ENCODE measurements at regions not wholly inside any gene's neighbourhood (a gene's known extent, or its start where the extent isn't known, plus 50 kb on each side); places are given as distances from the start of the nearest gene placed in this dataset.

- TF ChIP-seq, protein P1, sequence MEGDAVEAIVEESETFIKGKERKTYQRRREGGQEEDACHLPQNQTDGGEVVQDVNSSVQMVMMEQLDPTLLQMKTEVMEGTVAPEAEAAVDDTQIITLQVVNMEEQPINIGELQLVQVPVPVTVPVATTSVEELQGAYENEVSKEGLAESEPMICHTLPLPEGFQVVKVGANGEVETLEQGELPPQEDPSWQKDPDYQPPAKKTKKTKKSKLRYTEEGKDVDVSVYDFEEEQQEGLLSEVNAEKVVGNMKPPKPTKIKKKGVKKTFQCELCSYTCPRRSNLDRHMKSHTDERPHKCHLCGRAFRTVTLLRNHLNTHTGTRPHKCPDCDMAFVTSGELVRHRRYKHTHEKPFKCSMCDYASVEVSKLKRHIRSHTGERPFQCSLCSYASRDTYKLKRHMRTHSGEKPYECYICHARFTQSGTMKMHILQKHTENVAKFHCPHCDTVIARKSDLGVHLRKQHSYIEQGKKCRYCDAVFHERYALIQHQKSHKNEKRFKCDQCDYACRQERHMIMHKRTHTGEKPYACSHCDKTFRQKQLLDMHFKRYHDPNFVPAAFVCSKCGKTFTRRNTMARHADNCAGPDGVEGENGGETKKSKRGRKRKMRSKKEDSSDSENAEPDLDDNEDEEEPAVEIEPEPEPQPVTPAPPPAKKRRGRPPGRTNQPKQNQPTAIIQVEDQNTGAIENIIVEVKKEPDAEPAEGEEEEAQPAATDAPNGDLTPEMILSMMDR (IDR thresholded peaks at IDR 0.05), result no peak
- Histone ChIP-seq H3K4me3 (no peak overlapping the region), H3K36me3 (no peaks in the 10 kb centered on the region), H3K27me3 (no peaks in the 10 kb centered on the region), H3K4me1 (peaks cover 0 to 3% (median 0%) of the 10 kb centered on the region in 12 donors), H3K9me3 (no peaks in the 10 kb centered on the region), H3K27ac (peak overlapping the region in 1 of 12 donors; percentile 3)
- DNase-seq (no peak), ATAC-seq (no peak)
- 61 to 74% (median 68%) methylated on average over 4 of the region's 4 CpGs for WGBS, 4 donors
- intact Hi-C loops (cut with DNase I), result no loop called here
Observed at GRCh38 chr7:47119261-47119865, 462.5 kb downstream of the TNS3 start.

DNA sequence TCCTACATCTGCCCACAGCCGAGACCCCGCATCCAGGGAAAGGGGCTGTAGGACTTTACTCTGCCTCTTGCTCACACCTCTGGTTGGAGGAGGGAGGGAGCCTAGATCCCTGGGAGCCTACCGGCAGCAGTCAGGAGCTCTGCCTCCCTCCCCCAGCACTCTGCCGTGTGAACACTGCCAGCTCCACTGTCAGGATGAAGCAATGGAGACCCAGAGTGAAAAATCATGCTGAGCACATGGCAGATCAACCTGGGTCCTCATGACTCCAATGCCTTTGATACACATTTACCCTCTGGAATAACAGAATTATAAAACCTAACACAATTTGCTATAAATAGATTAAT lies 477.7 kb downstream of the TNS3 start:
- DNase-seq (no peak), ATAC-seq (no peak)
- no peaks in the 10 kb centered on the region for H3K27me3 ChIP-seq
- H3K4me1 ChIP-seq, result peaks cover 0 to 6% (median 0%) of the 10 kb centered on the region in 12 donors
- intact Hi-C loops (cut with DNase I), result loop anchor here in 2 of 10 donors (5.0 kb wide), 2 partner anchors 128 to 1182 kb away; partner anchors contain the start of gene IGFBP3 (in 1 of the 2)
- TF ChIP-seq POLR2A (IDR thresholded peaks at IDR 0.05), result no peak
- TF ChIP-seq, protein P1 (IDR thresholded peaks at IDR 0.05), result no peak
- 53 to 83% (median 60%) methylated on average over 3 to 4 of the region's 4 CpGs for WGBS, 4 donors
- H3K27ac ChIP-seq, result no peak overlapping the region
- no peaks in the 10 kb centered on the region for H3K36me3 ChIP-seq
- H3K9me3 ChIP-seq, result no peaks in the 10 kb centered on the region
- H3K4me3 ChIP-seq, result no peak overlapping the region

- no peaks in the 10 kb centered on the region for H3K27me3 ChIP-seq
- TF ChIP-seq, protein P1 (IDR thresholded peaks at IDR 0.05), result no peak
- TF ChIP-seq POLR2A (IDR thresholded peaks at IDR 0.05), result no peak
- no peak overlapping the region for H3K27ac ChIP-seq
- H3K4me1 ChIP-seq, result peaks cover 0 to 6% (median 0%) of the 10 kb centered on the region in 12 donors
- DNase-seq (no peak), ATAC-seq (no peak)
- H3K36me3 ChIP-seq, result no peaks in the 10 kb centered on the region
- no peak overlapping the region for H3K4me3 ChIP-seq
- intact Hi-C loops (cut with DNase I), result loop anchor here in 2 of 10 donors (5.0 kb wide), 2 partner anchors 129 to 1181 kb away; partner anchors contain the start of gene IGFBP3 (in 1 of the 2)
- 92 to 97% (median 96%) methylated on average over 12 to 17 of the region's 17 CpGs for WGBS, 4 donors
- H3K9me3 ChIP-seq, result no peaks in the 10 kb centered on the region
Observed at GRCh38 chr7:47103498-47104205, 478.3 kb downstream of the TNS3 start.

GRCh38 chr7:47102331-47102841 lies 479.5 kb downstream of the TNS3 start:
- intact Hi-C loops (cut with DNase I), result loop anchor here in 2 of 10 donors (5.0 kb wide), 2 partner anchors 130 to 1180 kb away; partner anchors contain the start of gene IGFBP3 (in 1 of the 2)
- H3K36me3 ChIP-seq, result no peaks in the 10 kb centered on the region
- H3K9me3 ChIP-seq, result no peaks in the 10 kb centered on the region
- no peak for ATAC-seq
- WGBS, 4 donors, result 69 to 76% (median 71%) methylated on average over 3 of the region's 3 CpGs
- peaks cover 0 to 6% (median 0%) of the 10 kb centered on the region in 12 donors for H3K4me1 ChIP-seq
- DNase-seq, result no peak
- TF ChIP-seq POLR2A (IDR thresholded peaks at IDR 0.05), result no peak
- TF ChIP-seq, protein P1 (IDR thresholded peaks at IDR 0.05), result no peak
- no peak overlapping the region for H3K27ac ChIP-seq
- H3K27me3 ChIP-seq, result no peaks in the 10 kb centered on the region
- H3K4me3 ChIP-seq, result no peak overlapping the region

All from heart left ventricle (tissue), 16 donors.